NCI-H526 (cell line): ENCODE measurements at regions not wholly inside any gene's neighbourhood (a gene's known extent, or its start where the extent isn't known, plus 50 kb on each side); places are given as distances from the start of the nearest gene placed in this dataset.

Experiments
- DNase-seq, 2 experiments: peaks; one replicate each; lab custom pipeline; 2025; lab: John Stamatoyannopoulos, UW

DNA sequence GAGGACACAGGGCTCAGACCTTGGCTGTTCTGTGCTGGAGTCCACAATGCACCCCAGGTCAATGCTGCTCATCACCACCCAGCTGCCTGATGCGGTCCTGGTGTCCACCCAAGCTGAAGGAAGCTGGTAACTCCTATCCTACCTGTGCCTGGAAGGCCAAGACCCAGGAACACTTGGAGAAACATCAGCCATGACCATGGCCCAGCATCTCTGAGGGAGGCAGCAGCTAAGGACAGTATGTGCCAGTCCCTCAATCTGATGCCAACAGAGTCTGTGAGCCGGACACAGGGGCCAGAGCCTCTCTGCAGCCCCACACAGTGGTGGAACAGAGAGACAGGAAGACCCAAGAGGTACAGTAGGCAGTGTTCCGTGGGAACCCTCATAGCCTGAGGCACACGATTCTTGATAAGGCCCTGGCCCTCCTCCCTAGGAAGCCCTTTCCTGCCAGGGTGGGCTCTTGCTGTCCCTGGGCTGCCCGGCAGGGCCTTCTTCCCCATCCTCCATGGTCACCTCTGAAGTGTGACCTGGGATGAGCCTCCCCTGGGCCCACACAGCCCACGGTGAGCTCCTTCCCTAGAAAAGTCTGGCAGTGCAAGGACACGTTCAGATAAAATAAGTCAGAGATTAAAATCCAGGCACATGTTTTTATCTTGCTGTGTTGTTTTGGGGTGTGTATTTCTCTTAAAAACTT is 170.7 kb downstream of the THBS2 start:
- no peak for DNase-seq

DNA sequence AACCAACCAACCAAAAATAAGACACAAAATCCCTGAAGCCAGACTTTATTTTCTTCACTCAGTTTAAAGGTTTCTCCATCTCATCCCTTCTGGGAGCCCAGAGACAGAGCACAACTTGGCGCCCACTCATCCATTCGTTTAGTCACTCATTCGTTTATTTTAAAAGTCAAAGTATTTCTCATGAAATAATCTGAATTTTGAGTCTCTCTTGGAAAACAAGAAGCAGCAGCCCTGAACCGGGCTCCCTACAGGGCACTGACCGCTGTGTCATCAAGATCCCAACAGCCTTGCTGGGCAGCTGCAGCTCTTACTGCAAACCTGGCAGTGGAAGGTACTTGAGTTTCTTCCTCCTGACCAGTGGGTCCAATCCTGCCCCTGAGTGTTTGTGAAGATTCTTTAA is 171.6 kb downstream of the THBS2 start:
- DNase-seq = no peak

DNA sequence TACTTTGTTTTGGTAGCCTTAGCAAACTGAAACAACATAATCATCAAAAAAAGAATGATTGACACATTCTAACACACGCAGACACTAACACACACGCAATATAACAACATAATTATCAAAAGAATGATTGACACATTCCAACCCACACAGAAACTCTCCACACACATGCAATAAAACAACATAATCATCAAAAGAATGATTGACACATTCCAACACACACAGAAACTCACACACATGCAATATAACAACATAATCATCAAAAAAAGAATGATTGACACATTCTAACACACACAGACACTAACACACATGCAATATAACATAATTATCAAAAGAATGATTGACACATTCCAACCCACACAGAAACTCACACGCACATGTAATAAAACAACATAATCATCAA is 172.4 kb downstream of the THBS2 start:
- DNase-seq = no peak

DNA sequence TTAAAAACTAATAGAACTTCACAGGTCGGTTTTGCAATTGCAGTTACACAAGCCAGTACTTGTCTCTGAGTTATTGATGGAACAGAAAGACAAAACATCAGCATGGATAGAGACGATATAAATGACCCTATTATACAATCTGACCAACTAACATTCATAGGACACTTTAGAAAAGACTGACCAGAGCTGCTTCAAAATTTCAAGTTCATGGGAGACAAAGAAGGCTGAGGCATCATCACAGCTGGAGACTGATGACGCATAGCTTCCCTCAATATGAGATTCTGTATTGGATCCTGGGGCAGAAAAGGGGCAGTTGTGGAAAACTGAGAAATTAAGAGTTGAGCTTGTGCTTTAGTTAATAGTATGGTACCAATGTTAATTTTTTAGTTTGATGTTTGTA is 174.0 kb downstream of the THBS2 start:
- DNase-seq = no peak

DNA sequence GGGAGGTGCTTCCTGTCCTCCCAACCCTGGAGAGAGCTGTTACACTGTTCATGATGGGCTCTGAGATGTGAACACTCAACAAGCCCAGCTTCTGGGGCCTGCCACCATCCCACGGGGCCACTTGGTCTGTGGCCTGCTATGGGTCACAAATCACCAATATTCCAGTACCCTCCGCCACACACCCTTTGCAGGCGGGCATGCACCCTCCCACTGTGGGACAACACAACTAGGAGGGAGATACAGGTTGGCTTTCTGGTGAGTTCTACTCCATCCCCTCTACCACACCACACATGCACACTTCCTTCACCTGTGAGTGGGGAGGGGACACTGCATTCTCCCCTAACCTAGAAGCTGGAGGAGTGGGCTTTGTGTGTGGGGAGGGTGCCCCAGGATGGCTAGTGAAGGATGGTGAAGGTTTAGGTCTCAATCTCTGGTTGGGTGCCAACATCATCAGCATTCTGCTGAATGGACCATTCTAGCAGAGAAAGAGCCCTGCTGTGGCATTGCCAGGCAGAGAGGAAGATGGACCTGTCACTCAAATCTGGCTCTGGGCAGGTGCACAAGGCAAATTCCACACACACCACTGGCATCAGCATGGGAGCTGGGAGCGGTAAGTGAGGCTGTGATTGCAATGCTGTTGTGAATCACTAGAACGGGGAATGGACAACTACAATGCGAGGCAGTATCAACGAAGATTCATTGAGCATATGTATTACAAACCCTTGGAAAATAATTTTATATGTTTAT is 175.1 kb downstream of the THBS2 start:
- DNase-seq = no peak

DNA sequence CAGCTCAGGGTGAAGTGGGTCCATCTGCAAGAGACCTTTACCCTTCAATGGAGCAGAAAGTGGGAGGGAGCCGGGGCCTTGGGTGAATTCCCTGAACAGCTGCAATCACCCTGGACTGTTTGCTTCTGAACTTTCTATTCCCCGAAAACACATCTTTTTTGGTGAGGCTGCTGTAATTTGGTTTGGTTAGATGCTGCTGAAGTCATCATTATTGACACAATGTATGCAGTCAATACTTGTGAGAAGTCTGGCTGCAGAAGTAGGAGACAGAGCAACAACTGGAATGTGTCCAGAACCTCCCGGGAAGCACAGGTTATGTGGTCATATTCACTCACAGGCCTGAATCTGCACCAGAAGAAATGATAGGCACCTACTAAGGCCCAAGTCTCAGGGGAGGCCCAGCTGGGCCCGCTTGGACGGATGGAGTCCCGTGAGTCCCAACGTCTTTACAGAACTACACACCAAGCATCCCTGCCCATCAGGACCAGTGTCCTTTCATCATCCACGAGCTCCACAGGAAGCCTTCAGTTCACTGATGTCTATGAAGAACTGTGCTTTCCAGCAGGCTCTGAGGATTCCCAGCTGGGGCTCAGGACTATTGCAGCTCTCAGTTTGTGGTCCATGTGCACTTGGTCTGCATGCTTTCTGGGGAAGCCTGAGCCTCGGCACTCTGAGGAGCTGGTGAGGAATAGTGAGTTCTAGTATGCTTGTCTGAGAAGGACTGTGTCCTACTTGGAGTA is 177.6 kb downstream of the THBS2 start:
- DNase-seq = no peak

DNA sequence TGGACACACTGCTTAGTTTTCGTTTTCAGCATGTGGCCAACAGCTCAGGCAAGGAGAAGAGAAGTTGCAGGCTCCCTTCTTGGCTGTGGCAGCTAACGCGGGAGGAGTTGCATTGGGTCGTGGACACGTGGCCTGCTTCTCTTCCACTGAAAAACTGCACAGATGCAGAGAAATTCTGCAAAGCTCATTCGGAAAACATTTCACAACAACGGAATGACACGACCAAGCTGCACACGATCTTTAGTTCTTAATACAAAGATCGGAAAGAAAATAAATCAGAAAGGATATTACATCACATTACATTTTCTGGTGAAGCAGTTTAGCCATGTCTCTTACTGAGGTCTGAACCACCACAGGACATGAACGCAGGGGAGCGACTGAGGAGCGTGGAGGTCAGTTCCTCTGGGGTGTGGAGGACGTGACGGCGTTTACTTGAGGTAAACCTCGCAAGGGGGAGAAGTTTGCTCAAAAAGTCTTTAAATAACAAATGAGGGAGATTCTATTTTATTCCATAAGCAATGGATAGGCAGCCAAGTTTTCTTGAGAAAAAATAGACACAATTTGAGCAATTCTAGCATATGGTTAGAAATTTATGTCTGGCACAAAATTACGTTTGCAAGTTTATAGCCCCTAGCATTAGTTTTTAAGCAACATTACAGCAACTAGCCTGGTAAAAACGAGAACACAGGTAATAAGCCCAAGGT is 178.3 kb downstream of the THBS2 start:
- DNase-seq = no peak

DNA sequence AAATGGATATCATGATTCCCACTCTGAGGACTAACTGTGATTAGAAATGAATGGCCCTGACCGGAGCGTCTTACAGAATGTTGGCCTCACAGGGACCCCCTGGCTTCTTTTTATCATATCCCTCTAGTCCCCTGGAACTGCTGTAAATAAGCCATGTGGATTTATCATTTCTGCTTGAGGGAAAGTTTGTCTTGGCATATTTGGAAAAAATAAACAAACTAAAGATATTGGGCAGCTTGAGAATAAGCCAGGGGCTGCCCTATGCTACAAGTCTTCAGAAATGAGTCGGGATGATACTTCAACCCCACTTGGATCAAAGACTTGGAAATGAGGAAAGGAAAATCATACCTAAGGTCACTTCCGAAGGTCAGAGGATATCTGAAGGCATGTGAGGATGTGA is 179.1 kb downstream of the THBS2 start:
- no peak for DNase-seq

DNA sequence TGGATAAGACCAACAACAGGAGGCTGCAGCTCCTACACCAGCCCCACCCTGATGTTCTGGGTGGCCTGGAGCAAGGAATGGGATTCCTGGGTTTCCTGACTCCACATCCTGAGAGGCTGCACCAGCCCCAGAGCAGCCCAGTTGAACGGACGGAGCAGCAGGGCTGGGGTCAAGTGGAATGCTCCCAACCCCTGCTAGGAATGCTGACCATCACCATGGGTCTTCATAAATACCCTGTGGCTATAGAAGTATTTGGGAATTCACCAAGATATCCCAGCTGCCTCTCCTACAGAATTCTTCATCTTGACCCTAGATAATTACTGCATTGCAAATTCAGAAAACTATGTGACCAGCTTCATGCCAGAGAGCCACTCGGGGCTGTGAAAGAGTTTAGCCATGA is 180.3 kb downstream of the THBS2 start:
- DNase-seq = no peak

DNA sequence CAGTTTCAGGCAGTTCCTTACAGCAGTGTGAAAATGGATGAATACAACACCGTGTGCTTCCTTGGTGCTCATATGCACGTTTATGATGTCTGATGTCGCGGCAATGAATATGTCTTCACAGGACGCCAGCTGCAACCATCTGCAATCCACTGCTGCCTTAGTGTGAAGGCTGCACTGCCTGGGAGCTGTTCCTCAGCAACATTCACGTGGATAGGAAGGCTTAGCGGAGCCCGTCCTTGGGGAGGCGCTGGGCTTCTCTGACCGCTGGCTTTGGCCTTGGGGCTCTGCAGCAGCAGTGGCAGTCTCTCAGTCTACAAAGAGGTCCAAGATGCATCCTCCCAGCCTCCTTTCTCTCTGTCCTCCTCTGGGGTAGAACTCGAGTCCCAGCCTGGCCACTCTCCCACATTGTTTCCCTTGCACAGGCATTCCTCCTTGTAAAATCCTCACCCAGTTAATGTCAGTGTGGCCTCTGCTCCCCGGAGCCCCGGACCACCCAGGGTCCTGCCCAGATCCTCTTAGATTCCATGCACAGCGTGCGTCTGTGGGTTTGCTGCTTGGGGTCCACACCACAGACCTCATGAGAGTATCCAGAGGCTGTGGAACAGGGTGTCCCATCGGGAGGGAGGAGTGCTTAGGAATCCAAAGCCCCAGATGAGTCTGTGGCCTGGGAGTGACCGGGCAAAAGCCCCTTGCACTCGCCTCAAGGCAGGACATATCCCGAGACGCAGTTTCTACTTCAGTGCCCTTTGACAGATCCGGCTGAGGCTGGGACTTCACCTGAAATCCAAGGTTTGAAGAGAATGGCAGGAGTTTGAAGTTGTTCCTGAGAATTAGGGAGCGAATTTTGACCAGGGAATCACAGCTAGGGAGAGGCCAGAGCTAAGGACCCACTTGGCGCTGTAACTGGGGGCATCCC is 181.3 kb downstream of the THBS2 start:
- DNase-seq = no peak

DNA sequence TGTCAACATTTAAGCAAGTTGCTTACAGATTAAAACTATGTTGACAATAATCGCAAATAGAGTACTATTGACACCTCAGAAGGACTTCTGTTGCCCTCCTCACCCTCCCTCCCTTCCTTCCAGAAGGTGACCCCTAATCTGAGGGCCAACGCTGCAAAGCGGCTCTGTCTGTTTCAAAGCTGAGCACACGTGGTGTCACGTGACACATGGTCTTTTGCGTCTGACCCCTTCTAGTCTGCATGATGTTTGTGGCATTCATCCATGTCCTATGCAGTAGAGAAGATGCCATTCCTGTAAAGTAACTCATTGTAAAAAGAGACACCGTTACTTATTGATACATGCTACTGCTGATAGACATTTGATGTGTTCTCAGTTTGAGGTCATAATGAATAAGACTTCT is 182.3 kb downstream of the THBS2 start:
- no peak for DNase-seq

DNA sequence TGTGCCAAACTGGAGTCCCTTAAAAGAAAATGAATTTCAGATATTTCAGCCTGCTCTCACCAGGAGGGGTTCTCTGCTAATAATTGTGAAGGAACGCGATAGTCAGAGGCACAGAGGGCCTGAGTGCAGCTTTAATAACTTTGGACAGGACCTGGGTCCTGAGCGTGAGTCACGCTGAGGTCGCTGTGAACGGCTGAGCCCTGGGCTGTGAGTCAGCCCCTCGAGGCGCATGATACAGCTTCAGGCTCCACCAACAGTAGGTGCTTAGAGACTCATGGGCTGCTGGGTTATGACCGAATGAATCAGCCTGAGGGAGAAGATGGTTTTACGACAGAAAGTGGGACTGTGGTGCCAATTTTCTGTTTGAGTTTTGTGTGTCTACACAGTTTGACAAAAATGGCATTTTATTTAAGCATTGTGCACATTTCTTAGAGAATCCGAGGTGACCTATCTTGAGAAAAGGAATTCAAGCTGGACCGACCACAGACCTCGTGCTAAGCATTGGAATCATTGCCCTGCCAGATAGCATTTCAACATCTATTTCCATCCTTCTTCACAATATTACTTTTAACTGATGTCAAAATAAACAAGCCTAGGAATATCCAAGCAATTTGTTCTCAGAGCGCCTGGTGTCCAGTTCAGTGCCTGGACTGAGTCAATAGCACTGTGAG is 183.0 kb downstream of the THBS2 start:
- DNase-seq = no peak

DNA sequence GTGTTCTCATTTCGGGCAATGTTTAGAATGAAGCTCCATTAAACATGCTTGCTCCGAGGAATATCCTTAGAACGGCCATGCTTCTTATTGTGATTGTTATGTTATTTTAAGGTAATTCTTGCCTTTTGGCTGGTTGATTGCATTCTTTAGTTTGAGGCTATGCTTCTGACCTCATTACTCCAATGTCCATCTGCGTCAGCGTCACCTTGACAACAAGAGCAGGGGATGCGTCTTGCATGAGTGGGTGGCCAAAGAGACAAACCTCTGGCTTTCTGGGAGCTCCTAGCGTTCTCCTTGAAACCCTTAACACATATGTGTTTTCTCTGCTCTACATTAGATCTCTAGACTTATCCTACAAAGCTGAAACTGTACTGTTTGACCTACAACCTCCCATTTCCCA is 184.3 kb downstream of the THBS2 start:
- no peak for DNase-seq

DNA sequence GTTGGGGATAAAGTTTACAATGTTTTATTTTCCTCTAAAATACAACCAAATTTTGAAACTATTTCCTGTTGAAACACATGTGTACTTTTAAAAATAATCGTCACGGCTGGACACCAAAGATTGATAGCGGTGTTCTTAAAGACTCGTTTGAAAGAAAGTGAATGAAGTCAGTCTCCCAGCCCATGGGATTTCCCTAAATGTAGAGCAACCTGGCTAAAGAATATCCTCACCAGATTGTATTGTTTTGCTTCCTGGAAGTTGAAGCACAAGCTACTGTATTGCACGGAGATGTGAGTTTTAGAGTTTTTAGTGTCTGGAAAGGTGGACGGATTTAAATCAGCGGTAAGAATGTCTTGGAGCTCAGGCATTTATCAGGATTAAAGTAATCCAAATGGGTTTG is 189.5 kb downstream of the THBS2 start:
- no peak for DNase-seq

DNA sequence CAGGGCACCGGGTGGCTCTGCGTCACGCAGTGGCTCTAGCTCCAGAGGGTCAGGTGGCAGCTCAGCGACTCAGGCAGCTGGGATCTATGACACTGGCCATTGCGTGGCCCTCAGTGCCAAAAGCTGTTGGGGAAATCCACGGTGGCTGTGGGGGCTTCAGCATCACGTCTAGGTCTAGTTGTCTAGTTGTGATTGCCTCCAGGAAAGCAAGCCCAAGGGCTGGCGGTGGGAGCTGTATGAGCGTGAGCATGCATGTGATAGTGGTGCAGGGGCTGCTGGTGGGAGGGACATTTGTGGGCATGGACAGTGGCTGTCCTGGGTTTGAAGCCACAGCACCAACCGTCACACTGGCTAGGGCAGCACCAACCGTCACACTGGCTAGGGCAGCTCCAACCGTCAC is 191.4 kb downstream of the THBS2 start:
- no peak for DNase-seq

DNA sequence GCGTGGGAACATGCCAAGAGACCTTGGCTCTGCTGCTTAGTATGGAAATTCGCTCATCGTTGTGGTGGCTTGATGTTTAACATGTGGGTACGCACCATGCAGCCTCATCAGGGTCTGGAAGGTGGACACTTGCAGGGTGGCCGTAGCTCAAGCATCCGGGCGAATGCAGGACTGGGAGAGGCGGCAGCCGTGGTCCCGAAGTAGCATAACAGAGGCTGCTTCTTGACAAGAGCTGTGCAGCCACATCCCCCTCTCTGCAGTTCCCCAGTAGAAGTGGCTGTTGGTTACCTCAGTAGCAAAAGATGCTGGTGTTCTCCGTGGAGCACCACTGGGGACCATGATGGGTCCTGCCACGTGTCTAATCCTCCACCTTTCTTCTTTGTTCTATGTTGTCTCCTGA is 195.0 kb downstream of the THBS2 start:
- DNase-seq = no peak

DNA sequence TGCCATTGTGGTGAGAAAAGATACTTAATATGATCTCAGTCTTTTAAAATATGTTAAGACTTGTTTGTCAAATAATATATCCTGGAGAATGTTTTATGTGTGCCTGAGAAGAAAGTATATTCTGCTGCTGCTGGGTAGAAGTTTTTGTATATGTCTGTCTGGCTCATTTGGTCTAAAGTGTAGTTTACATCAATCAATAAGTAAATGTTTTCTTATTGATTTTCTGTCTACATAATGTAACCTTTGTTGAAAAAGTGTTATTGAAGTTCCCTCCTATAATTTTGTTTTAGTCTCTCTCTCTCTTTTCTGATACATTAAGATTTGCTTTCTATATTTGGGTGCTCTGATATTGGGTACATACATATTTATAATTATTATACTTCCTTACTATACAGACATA is 201.2 kb downstream of the THBS2 start:
- no peak for DNase-seq

DNA sequence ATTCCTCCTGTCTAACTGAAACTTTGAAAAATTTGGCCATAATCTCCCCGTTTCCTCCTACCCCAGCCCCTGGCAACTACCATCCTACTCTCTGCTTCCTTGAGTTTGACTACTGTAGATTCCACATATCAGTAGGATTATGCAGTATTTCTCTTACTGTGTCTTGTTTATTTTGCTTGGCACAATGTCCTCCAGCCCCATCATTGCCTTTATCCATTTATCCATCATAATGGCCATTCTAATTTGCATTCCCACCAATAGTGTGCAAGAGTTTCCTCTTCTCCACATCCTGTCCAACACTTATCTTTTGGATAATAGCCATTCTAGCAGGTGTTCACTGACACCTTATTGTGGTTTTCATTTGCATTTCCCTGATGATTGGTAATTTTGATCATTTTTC is 202.3 kb downstream of the THBS2 start:
- no peak for DNase-seq

DNA sequence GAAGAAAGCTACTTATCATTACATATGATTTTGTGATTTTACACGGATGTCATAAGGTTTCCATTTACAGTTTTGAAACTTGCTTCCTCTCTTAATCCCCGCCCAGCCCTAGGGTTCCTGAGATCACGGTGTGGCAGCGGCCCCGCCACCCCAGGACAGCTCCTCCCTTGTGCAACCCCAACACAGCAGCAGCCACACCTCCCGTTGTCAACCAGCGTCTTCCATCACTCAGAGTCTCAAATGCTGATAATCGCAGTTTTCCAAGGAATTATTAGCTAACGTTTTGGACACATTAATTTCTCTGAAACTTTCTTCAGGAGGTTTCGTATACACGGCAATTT is 204.8 kb downstream of the THBS2 start:
- DNase-seq = no peak

DNA sequence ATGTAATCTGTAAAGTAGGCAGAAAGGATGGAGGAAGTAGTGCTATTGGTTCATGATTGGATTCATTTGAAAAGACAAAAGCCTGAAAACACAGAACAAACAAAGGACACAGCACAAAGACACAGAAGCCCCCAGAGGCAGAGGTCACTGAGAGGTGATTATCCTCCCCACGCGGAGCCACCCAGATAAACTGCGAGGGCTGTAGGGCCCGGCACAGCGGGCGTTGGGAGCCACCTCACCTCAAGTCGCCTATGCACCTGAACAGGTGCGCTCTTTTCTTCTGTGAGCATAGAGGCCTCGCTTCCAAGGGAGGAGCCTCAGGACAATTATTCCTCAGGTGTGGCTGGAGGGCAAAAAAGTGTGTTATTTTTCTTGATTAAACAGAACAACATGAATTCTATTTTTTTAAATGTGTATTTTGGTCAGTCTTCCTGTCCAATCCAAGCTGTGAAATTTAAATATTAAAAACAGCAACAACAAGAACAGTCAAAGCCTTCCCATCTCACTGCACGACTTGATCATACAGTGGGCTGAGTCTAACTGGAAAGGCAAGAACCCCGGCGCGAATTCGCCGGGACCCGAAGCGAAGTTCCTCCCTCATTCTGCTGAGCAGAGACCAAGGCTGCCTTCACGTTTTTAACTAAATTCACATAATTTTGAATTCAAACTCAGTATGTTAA is 205.3 kb downstream of the THBS2 start:
- no peak for DNase-seq

DNA sequence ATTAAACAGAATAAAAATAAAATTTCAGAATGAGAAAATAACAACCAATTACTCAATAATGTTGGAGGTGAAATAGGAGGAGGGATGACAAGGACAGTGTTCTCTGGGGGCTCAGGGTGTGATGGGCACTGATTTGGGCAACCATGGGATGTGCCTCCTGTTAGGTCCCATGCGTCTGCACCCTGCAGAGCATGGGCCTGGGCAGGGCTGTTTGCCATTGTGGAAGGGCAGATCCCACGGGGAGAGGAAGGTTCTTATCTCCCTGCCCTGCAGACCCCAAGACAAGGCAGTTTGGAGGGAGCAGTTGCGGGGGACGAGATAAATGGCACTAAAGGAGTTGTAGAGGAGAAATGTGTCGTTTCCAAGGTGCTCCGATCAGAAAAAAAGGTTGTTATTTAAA is 206.3 kb downstream of the THBS2 start:
- DNase-seq = no peak
